ENCODE measurements at regions not wholly inside any gene's neighbourhood (a gene's known extent, or its start where the extent isn't known, plus 50 kb on each side); places are given as distances from the start of the nearest gene placed in this dataset.

DNA sequence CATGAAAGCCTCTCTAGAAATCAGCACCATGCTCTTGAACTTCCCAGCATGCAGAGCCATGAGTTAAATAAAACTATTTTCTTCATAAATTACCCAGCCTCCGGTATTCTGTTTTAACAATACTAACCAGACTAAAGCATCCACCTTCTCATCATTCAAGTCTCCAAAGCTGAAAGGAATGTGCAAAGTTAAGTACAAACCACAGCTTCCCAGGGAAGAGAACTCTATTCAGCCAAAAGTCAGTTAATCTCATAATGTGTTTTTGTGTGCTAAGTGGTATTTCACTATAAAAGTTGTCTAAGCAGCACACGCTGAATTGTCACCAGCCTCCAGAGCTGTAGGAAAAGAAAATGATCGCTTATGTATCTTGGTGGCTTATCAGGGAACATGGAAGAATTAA is 135.5 kb upstream of the KCNH8 start:
- TF ChIP-seq, protein P1, sequence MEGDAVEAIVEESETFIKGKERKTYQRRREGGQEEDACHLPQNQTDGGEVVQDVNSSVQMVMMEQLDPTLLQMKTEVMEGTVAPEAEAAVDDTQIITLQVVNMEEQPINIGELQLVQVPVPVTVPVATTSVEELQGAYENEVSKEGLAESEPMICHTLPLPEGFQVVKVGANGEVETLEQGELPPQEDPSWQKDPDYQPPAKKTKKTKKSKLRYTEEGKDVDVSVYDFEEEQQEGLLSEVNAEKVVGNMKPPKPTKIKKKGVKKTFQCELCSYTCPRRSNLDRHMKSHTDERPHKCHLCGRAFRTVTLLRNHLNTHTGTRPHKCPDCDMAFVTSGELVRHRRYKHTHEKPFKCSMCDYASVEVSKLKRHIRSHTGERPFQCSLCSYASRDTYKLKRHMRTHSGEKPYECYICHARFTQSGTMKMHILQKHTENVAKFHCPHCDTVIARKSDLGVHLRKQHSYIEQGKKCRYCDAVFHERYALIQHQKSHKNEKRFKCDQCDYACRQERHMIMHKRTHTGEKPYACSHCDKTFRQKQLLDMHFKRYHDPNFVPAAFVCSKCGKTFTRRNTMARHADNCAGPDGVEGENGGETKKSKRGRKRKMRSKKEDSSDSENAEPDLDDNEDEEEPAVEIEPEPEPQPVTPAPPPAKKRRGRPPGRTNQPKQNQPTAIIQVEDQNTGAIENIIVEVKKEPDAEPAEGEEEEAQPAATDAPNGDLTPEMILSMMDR (IDR thresholded peaks at IDR 0.05): no peak
- no peak for TF ChIP-seq EZH2 (IDR thresholded peaks at IDR 0.05)

Measured in neural progenitor cell (in vitro differentiated cells).